HCT116 (cell line): ENCODE measurements at regions not wholly inside any gene's neighbourhood (a gene's known extent, or its start where the extent isn't known, plus 50 kb on each side); places are given as distances from the start of the nearest gene placed in this dataset.

Source experiments
- CTCF ChIP-seq, 3 experiments: fragments of 200-600 bp in 1 of 3; sonication (generic) in 1 of 3; IDR thresholded peaks in 2 of 3; conservative IDR thresholded peaks in 1 of 3; 2 replicates each; pipeline ENCODE4 v1.5.1; 2012 to 2017; ENCODE audit warnings: low read depth in 2 of 3, low read length in 2 of 3, antibody characterized with exemption in 1 of 3, borderline replicate concordance in 1 of 3, control low read depth in 1 of 3, mild to moderate bottlenecking in 1 of 3, mixed read lengths in 1 of 3, mixed run types in 1 of 3, moderate library complexity in 1 of 3; ENCODE audit not compliant: insufficient read depth in 1 of 3
- SIN3A ChIP-seq: IDR thresholded peaks from 2 replicates; pipeline ENCODE4 v1.6.1; 2012; ENCODE audit warnings: low read depth
- SRF ChIP-seq: IDR thresholded peaks from 2 replicates; pipeline ENCODE4 v1.6.1; 2012; ENCODE audit warnings: low read depth
- YY1 ChIP-seq: IDR thresholded peaks from 2 replicates; pipeline ENCODE4 v1.6.1; 2011; ENCODE audit warnings: low read length, low read depth, moderate library complexity, mild to moderate bottlenecking; ENCODE audit not compliant: insufficient replicate concordance; ENCODE audit errors: extremely low read depth
- ZNF274 ChIP-seq: fragments of 200-500 bp; sonication (Bioruptor generic); IDR thresholded peaks from 2 replicates; pipeline ENCODE4 v1.6.1; 2014; ENCODE audit warnings: mild to moderate bottlenecking, low read depth, low read length, inconsistent platforms

- TF ChIP-seq SIN3A (no peak), CTCF (IDR thresholded peaks at IDR 0.05 in 2 of 3, conservative IDR thresholded peaks at IDR 0.05 in 1 of 3; ENCODE audit: borderline replicate concordance in 1 of 3, insufficient read depth in 1 of 3, low read depth in 2 of 3, low read length in 2 of 3) (no peak), SRF (no peak), YY1 (no peak), ZNF274 (no peak)
Measured at GRCh38 chr5:175235251-175235960, 208.6 kb downstream of the DRD1 start.
